Nephron (organoid): ENCODE measurements at regions not wholly inside any gene's neighbourhood (a gene's known extent, or its start where the extent isn't known, plus 50 kb on each side); places are given as distances from the start of the nearest gene placed in this dataset.

Experiments used
- H3K27ac Mint-ChIP-seq, 3 experiments: 2 replicates each; pipeline ENCODE4 v1.8.0; 2020; ENCODE audit warnings: mixed read lengths in 3 of 3, mild to moderate bottlenecking in 2 of 3, moderate library complexity in 1 of 3
- H3K27me3 Mint-ChIP-seq: 2 replicates; pipeline ENCODE4 v1.8.0; 2021; ENCODE audit warnings: low read depth, mild to moderate bottlenecking, moderate library complexity, mixed read lengths
- H3K36me3 Mint-ChIP-seq: 2 replicates; pipeline ENCODE4 v1.8.0; 2020; ENCODE audit warnings: low read depth, mixed read lengths
- H3K4me1 Mint-ChIP-seq: 2 replicates; pipeline ENCODE4 v1.8.0; 2020; ENCODE audit warnings: mixed read lengths
- H3K4me3 Mint-ChIP-seq, 3 experiments: 2 replicates each; pipeline ENCODE4 v1.8.0; 2020; ENCODE audit warnings: mild to moderate bottlenecking in 3 of 3, mixed read lengths in 3 of 3, moderate library complexity in 2 of 3
- H3K9me3 Mint-ChIP-seq: 2 replicates; pipeline ENCODE4 v1.8.0; 2020; ENCODE audit warnings: mixed read lengths
- TF ChIP-seq, protein P1 (sequence below), 3 experiments: fragments of 200-600 bp; sonication (generic); IDR thresholded peaks; one replicate each; pipeline ENCODE4 v1.5.0; 2021; ENCODE audit warnings: antibody characterized with exemption in 3 of 3; ENCODE audit not compliant: unreplicated experiment in 3 of 3

DNA sequence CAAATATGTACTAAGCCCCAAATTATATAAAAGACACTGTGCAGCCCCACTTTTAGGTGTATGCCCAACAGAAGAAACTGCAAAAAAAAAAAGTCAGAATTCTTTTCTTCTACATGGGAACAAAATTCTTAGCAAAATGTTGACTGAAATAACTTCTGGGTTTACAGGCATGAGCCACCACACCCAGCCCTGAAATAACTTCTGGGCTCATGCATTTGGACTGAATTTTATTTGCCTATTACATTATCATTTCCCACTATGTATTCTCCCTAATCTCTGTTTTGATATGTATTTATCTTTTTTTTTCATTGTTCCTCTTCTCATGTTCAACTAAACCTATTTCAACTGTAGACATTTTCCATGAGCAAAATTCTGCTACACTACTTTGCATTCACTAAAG lies 169.2 kb downstream of the GRIN2B start:
- Mint-ChIP-seq H3K27ac (no peak overlapping the region), H3K27me3 (no peaks in the 10 kb centered on the region), H3K4me1 (no peaks in the 10 kb centered on the region), H3K9me3 (no peaks in the 10 kb centered on the region), H3K4me3 (no peak overlapping the region), H3K36me3 (no peaks in the 10 kb centered on the region)
- TF ChIP-seq, protein P1, sequence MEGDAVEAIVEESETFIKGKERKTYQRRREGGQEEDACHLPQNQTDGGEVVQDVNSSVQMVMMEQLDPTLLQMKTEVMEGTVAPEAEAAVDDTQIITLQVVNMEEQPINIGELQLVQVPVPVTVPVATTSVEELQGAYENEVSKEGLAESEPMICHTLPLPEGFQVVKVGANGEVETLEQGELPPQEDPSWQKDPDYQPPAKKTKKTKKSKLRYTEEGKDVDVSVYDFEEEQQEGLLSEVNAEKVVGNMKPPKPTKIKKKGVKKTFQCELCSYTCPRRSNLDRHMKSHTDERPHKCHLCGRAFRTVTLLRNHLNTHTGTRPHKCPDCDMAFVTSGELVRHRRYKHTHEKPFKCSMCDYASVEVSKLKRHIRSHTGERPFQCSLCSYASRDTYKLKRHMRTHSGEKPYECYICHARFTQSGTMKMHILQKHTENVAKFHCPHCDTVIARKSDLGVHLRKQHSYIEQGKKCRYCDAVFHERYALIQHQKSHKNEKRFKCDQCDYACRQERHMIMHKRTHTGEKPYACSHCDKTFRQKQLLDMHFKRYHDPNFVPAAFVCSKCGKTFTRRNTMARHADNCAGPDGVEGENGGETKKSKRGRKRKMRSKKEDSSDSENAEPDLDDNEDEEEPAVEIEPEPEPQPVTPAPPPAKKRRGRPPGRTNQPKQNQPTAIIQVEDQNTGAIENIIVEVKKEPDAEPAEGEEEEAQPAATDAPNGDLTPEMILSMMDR (IDR thresholded peaks at IDR 0.05; ENCODE audit: unreplicated experiment in 3 of 3): no peak

GRCh38 chr12:13811061-13811460 lies 170.3 kb downstream of the GRIN2B start:
- no peaks in the 10 kb centered on the region for H3K9me3 Mint-ChIP-seq
- H3K36me3 Mint-ChIP-seq: no peaks in the 10 kb centered on the region
- no peak overlapping the region for H3K4me3 Mint-ChIP-seq
- TF ChIP-seq, protein P1 (IDR thresholded peaks at IDR 0.05; ENCODE audit: unreplicated experiment in 3 of 3): no peak
- H3K27ac Mint-ChIP-seq: no peak overlapping the region
- H3K4me1 Mint-ChIP-seq: no peaks in the 10 kb centered on the region
- no peaks in the 10 kb centered on the region for H3K27me3 Mint-ChIP-seq

DNA sequence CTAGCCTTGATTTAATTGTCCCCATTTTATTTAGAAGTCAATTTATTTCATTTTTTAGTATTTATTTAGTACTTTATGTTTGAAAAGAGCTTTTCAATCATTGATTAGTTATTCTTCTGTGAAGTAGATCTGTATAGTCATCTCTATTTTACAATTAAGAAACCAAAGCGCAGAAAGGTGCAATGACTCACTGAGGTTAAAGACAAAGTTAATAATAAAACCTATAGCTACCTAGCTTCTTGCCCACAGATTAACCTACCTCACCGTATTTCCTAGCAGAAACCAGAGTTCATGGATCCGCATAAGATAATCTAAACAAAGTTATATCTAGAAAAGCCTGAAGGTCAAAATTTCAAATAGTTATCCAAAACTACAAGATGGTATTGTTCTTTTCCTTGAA lies 176.4 kb downstream of the GRIN2B start:
- TF ChIP-seq, protein P1 (IDR thresholded peaks at IDR 0.05; ENCODE audit: unreplicated experiment in 3 of 3): no peak
- H3K36me3 Mint-ChIP-seq: no peaks in the 10 kb centered on the region
- H3K4me1 Mint-ChIP-seq: no peaks in the 10 kb centered on the region
- peak overlapping the region in 1 of 3 experiments; percentile 79 for H3K27ac Mint-ChIP-seq
- no peaks in the 10 kb centered on the region for H3K9me3 Mint-ChIP-seq
- H3K27me3 Mint-ChIP-seq: no peaks in the 10 kb centered on the region
- H3K4me3 Mint-ChIP-seq: no peak overlapping the region

DNA sequence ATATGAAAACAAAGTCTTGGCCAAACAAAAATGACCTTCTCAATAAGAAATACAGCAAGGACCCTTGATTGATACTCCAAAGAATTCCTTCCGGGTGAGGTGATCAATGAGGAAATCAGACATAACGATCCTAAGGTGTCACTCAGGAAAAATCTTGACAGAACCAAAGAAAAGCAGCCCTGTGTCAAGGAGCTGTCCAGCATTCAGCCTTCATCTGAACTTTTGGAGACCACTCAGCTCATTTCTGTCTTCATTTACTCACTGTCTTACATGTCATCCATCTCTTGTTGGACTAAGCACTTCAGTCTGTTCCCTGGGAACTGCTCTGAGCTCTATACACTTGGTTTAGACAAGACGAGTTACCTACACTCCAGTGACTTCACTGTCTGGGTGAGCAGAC lies 179.9 kb downstream of the GRIN2B start:
- peaks cover 8% of the 10 kb centered on the region for H3K4me1 Mint-ChIP-seq
- H3K27ac Mint-ChIP-seq: peak overlapping the region in 1 of 3 experiments; percentile 12
- H3K9me3 Mint-ChIP-seq: no peaks in the 10 kb centered on the region
- H3K36me3 Mint-ChIP-seq: no peaks in the 10 kb centered on the region
- no peaks in the 10 kb centered on the region for H3K27me3 Mint-ChIP-seq
- TF ChIP-seq, protein P1 (IDR thresholded peaks at IDR 0.05; ENCODE audit: unreplicated experiment in 3 of 3): no peak
- no peak overlapping the region for H3K4me3 Mint-ChIP-seq

DNA sequence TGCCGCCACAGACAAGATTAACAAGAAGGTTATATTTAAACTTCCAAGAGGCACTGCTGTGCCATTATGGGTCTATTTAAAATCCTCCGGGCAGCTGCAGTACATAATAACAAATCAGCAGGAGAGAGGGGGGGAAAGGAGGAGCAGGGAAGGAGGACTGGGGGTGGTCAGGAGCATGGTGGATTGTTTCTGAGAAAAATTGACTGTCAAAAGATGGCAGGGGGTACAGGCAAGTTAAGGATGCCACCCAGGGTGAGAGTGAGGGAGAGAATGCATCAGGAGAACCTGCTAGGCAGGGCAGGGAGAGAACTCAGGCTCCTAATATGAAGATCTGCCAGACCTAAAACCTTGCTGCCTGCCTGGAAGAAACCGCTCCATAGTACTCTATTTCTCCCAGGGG lies 181.8 kb downstream of the GRIN2B start:
- TF ChIP-seq, protein P1 (IDR thresholded peaks at IDR 0.05; ENCODE audit: unreplicated experiment in 3 of 3): no peak
- H3K4me1 Mint-ChIP-seq: peaks cover 8% of the 10 kb centered on the region
- H3K36me3 Mint-ChIP-seq: no peaks in the 10 kb centered on the region
- no peaks in the 10 kb centered on the region for H3K9me3 Mint-ChIP-seq
- H3K4me3 Mint-ChIP-seq: no peak overlapping the region
- H3K27ac Mint-ChIP-seq: no peak overlapping the region
- no peaks in the 10 kb centered on the region for H3K27me3 Mint-ChIP-seq

DNA sequence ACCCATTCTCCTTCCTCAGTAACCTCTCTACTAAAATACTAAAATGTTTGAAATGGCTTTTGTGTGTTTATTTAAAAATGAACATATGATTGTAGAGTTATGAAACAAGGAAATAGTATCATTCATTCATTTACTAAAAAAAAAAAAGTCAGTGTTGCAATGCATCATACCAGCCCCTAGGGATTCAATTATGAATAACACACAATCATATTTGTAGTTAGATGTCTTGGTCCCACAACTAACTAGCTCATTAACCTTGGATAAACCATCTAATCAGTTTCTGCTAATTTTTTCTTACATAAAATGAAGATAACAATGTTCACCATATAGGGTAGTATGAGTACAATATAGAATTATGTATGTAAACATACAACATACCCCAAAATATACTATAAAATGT lies 183.2 kb downstream of the GRIN2B start:
- Mint-ChIP-seq H3K36me3 (no peaks in the 10 kb centered on the region), H3K9me3 (no peaks in the 10 kb centered on the region), H3K4me3 (no peak overlapping the region), H3K4me1 (peaks cover 8% of the 10 kb centered on the region), H3K27me3 (no peaks in the 10 kb centered on the region), H3K27ac (no peak overlapping the region)
- TF ChIP-seq, protein P1 (IDR thresholded peaks at IDR 0.05; ENCODE audit: unreplicated experiment in 3 of 3): no peak
